MG63 (cell line): ENCODE measurements at regions not wholly inside any gene's neighbourhood (a gene's known extent, or its start where the extent isn't known, plus 50 kb on each side); places are given as distances from the start of the nearest gene placed in this dataset.
A peak's percentile ranks its signal among the peaks of the same experiment; 100 is the strongest.
"Not testable (repeated sequence)": the region's sequence is repeated elsewhere in the genome, so short reads cannot be mapped to it uniquely, and the experiment has no call there.

Experiments
- DNase-seq: peaks from one replicate; pipeline ENCODE4 v3.0.0-alpha.2; 2020
- H3K27me3 ChIP-seq: fragments of 250-450 bp; sonication (Bioruptor Pico); 2 replicates; pipeline ENCODE4 v1.5.1; 2020; ENCODE audit warnings: mild to moderate bottlenecking, moderate library complexity
- H3K36me3 ChIP-seq: fragments of 250-450 bp; sonication (Bioruptor Pico); 2 replicates; pipeline ENCODE4 v1.5.1; 2020; ENCODE audit warnings: mild to moderate bottlenecking, moderate library complexity
- H3K4me3 ChIP-seq: fragments of 250-450 bp; sonication (Bioruptor Pico); 2 replicates; pipeline ENCODE4 v1.5.1; 2020; ENCODE audit warnings: mild to moderate bottlenecking, moderate library complexity
- H3K9me3 ChIP-seq: fragments of 250-450 bp; sonication (Bioruptor Pico); 2 replicates; pipeline ENCODE4 v1.5.1; 2020; ENCODE audit warnings: mild to moderate bottlenecking, moderate library complexity

DNA sequence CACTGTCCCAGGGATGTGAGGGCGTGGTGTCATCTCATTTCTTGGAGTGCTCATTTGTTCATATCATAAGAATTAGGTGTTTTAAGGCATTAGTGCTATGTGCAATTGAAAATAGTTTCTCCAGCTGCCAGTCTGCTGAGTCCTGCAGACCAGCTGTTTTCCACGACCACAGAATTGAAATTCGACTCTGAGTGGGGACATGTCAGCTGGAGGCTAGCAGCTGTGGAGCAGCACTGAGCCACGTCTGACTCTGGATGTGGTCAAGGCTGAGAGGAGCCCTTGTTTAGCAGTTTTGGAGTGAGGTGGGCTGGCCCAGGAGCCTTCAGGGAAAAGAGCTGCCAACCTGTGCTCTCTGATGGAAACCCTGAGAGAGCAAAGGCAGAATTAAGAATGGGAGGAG, 156.3 kb upstream of the GRB10 start:
- no peak for DNase-seq
- Histone ChIP-seq H3K36me3 (no peaks in the 10 kb centered on the region), H3K9me3 (no peaks in the 10 kb centered on the region), H3K4me3 (no peak overlapping the region), H3K27me3 (no peaks in the 10 kb centered on the region)

- Histone ChIP-seq H3K4me3 (no peak overlapping the region), H3K36me3 (no peaks in the 10 kb centered on the region), H3K27me3 (no peaks in the 10 kb centered on the region), H3K9me3 (no peaks in the 10 kb centered on the region)
- DNase-seq = no peak
Observed at GRCh38 chr7:50937727-50938126, 155.0 kb upstream of the GRB10 start.

DNA sequence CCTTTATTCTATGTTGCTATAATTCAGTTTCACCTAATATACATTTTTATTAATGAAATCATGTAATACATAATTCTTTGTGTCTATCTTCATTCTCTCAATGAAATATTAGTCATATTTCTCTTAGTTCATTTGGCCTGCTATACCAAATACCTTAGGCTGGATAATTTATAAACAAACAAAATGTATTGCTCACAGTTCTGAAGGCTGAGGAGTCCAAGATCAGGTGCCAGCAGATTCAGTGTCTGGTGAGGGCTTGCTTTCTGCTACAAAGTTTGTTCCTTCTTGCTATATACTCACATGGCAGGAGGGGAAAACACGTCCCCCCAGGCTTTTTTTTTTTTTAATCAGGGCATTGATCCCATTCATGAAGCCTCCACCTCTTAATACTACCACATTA, 143.4 kb upstream of the GRB10 start:
- H3K9me3 ChIP-seq = peaks cover 5% of the 10 kb centered on the region; the same call in 1 of the 2 replicates
- H3K27me3 ChIP-seq = no peaks in the 10 kb centered on the region
- no peaks in the 10 kb centered on the region for H3K36me3 ChIP-seq
- peak; percentile 58 for DNase-seq
- H3K4me3 ChIP-seq = no peak overlapping the region

GRCh38 chr7:50923476-50923875, 140.8 kb upstream of the GRB10 start:
- H3K4me3 ChIP-seq = no peak overlapping the region
- no peaks in the 10 kb centered on the region for H3K27me3 ChIP-seq
- DNase-seq = no peak
- H3K36me3 ChIP-seq = no peaks in the 10 kb centered on the region
- H3K9me3 ChIP-seq = peaks cover 5% of the 10 kb centered on the region; the same call in 1 of the 2 replicates

- DNase-seq = no peak
- no peaks in the 10 kb centered on the region for H3K9me3 ChIP-seq
- H3K27me3 ChIP-seq = no peaks in the 10 kb centered on the region
- H3K4me3 ChIP-seq = no peak overlapping the region
- H3K36me3 ChIP-seq = no peaks in the 10 kb centered on the region
Observed at GRCh38 chr7:50921114-50921813, 138.6 kb upstream of the GRB10 start.

DNA sequence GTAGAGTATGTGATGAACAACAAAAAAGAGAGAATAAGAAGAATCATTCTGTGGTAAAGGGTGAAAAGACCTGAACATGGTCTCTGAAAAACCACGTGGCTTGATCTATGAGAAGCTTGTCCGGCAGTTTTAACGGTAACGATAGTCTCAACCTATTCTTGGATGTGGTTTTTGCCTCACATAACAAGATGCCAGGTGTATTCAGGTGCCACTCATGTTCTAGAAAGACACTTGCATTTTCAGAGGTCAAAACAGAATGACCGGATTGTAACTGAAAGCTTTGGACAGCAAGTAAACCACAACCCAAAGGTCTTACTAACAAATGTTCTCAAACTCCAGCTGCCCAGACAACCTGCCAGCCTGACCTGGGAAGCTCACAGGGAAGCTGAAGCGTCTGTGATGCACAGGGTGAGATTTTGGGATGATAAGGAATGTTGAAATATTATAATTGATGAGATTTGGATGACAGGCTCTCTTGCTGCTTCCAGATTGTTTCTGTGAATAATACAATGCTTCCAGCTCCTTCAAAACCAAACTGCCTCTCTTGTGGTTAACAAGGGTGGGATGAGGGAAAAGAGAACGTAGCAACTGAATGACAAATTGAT, 137.4 kb upstream of the GRB10 start:
- DNase-seq = no peak
- Histone ChIP-seq H3K27me3 (no peaks in the 10 kb centered on the region), H3K36me3 (no peaks in the 10 kb centered on the region), H3K4me3 (no peak overlapping the region), H3K9me3 (no peaks in the 10 kb centered on the region)

- no peak overlapping the region for H3K4me3 ChIP-seq
- no peaks in the 10 kb centered on the region for H3K36me3 ChIP-seq
- H3K9me3 ChIP-seq = no peaks in the 10 kb centered on the region
- no peak for DNase-seq
- H3K27me3 ChIP-seq = no peaks in the 10 kb centered on the region
Observed at GRCh38 chr7:50915621-50916020, 132.9 kb upstream of the GRB10 start.

GRCh38 chr7:50914460-50914859, 131.8 kb upstream of the GRB10 start:
- no peak overlapping the region for H3K4me3 ChIP-seq
- no peaks in the 10 kb centered on the region for H3K27me3 ChIP-seq
- H3K36me3 ChIP-seq = no peaks in the 10 kb centered on the region
- DNase-seq = no peak
- no peaks in the 10 kb centered on the region; the same call in 1 of the 2 replicates for H3K9me3 ChIP-seq

- H3K9me3 ChIP-seq = no peaks in the 10 kb centered on the region; the same call in 1 of the 2 replicates
- H3K27me3 ChIP-seq = no peaks in the 10 kb centered on the region
- H3K4me3 ChIP-seq = no peak overlapping the region
- no peaks in the 10 kb centered on the region for H3K36me3 ChIP-seq
- DNase-seq = no peak
Observed at GRCh38 chr7:50908628-50909290, 126.1 kb upstream of the GRB10 start.

- not testable (repeated sequence) for H3K27me3 ChIP-seq, H3K36me3 ChIP-seq, DNase-seq, H3K9me3 ChIP-seq, H3K4me3 ChIP-seq
Observed at GRCh38 chr7:50898604-50899477, 116.1 kb upstream of the GRB10 start.

- DNase-seq, H3K27me3 ChIP-seq, H3K36me3 ChIP-seq, H3K4me3 ChIP-seq, H3K9me3 ChIP-seq: not testable (repeated sequence)
Observed at GRCh38 chr7:50887061-50887460, 104.4 kb upstream of the GRB10 start.

DNA sequence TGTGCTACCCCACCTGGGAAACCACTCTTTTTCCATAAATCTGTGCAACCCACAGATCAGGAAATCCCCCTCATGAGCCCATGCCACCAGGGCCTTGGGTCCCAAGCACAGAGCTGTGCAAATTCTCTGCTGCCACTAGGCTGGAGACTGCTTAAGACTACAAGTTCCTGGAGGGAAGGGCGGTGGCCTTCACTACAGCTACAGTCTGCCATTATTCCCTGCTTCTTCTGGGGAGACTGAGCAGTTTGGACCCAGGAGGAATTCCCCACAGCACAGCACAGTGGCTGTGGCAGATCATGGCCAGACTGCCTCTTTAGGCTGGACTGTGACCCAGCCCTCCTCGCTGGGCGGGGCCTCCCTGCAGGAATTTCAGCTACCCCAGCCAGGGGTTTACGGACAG, 89.7 kb upstream of the GRB10 start:
- no peak for DNase-seq
- Histone ChIP-seq H3K27me3 (no peaks in the 10 kb centered on the region), H3K9me3 (no peaks in the 10 kb centered on the region), H3K36me3 (no peaks in the 10 kb centered on the region), H3K4me3 (no peak overlapping the region)

DNA sequence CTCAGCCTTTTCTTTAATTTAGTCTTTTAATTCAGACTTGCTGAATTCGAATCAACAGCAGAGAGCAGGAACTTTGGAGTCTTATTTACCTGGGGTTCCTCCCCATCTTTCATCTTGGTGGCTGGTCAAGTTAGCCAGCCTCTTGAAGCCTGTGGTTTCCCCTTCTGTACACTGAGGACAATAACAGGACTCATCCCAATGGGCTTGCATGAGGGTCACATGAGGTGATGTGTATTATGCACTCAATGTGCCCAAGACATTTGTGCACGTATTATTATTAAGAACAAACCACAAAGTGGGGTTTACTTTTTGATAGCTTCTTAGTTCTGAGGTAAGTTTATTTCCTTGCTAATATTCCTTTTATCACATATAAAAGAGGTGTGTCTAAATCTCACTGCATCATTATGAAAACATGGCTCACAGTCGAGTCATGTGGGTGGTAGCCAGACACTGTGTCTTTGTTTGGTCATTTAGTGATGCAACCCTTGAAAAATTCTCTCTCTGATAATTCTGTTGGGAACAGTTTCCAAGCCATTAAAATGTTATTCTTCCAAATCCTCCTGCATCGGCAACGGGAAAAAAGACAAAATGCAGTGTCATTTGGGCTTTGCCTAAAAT, 86.5 kb upstream of the GRB10 start:
- H3K9me3 ChIP-seq = no peaks in the 10 kb centered on the region
- DNase-seq = peak; percentile 75
- no peak overlapping the region for H3K4me3 ChIP-seq
- H3K36me3 ChIP-seq = no peaks in the 10 kb centered on the region
- H3K27me3 ChIP-seq = no peaks in the 10 kb centered on the region

- H3K27me3 ChIP-seq = no peaks in the 10 kb centered on the region
- no peak for DNase-seq
- no peak overlapping the region for H3K4me3 ChIP-seq
- H3K36me3 ChIP-seq = no peaks in the 10 kb centered on the region
- no peaks in the 10 kb centered on the region for H3K9me3 ChIP-seq
Observed at GRCh38 chr7:50868426-50869100, 85.9 kb upstream of the GRB10 start.

- Histone ChIP-seq H3K36me3 (no peaks in the 10 kb centered on the region), H3K27me3 (no peaks in the 10 kb centered on the region), H3K9me3 (no peaks in the 10 kb centered on the region), H3K4me3 (no peak overlapping the region)
- no peak for DNase-seq
Observed at GRCh38 chr7:50867034-50867356, 84.3 kb upstream of the GRB10 start.

DNA sequence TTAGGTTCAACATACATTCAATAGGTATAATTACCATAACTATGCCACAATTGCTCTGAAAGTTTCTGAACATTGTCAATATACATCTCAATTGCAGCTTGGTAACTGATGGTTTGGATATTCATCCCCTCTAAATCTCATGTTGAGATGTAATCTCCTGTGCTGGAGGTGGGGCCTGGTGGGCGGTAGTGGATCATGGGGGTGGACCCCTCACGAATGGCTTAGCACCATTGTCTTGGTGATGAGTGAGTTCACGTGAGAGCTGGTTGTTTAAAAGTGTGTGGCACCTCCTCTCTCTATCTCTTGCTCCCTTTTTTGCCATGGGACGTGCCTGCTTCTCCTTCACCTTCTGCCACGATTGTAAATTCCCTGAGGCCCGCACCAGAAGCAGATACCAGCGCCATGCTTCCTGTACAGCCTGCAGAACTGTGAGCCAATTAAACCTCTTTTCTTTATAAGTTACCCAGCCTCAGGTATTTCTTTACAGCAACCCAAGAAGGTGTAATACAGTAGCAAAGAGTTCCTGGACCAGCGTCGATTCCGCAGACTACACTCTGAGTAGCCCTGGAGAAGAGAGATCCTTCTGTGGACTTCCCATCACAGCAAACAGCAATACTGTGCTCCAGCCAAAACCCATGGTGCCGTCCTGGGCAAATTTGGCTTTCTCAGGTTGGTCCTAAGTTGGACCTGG, 83.8 kb upstream of the GRB10 start:
- H3K9me3 ChIP-seq = no peaks in the 10 kb centered on the region
- no peak overlapping the region for H3K4me3 ChIP-seq
- H3K36me3 ChIP-seq = no peaks in the 10 kb centered on the region
- H3K27me3 ChIP-seq = no peaks in the 10 kb centered on the region
- DNase-seq = no peak
